Epithelial cell of proximal tubule (primary cell): ENCODE measurements at regions not wholly inside any gene's neighbourhood (a gene's known extent, or its start where the extent isn't known, plus 50 kb on each side); places are given as distances from the start of the nearest gene placed in this dataset.

ENCODE experiments used
- DNase-seq: peaks from one replicate; pipeline ENCODE4 v3.0.0-alpha.2; 2011; ENCODE audit warnings: low read depth
- H3K4me3 ChIP-seq: 2 replicates; pipeline ENCODE4 v1.5.1; 2011; ENCODE audit warnings: low read depth, mild to moderate bottlenecking, low read length
- TF ChIP-seq, protein P1 (sequence below): conservative IDR thresholded peaks from 2 replicates; pipeline ENCODE4 v1.5.1; 2012; ENCODE audit warnings: low read depth, mild to moderate bottlenecking, low read length

DNA sequence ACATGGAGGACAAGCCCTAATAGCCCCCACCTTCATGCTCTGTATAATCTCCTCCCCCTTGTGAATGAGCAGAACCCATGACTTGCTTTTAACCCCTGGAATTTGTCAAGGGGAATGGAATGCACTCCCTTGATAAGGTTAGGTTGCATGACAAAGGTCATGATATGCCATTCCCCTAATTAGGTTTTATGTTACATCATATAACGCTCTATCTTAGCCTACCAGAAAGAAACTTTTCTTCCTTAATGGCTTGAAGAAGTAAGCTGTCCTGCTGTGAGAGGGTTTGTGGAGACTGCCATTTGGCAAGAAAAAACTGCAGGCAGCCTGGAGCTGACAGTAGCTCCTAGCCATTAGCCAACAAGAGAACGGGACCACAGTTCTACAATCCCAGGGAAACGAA lies 399.8 kb upstream of the MAD2L1 start:
- no peak overlapping the region for H3K4me3 ChIP-seq
- no peak for DNase-seq
- TF ChIP-seq, protein P1, sequence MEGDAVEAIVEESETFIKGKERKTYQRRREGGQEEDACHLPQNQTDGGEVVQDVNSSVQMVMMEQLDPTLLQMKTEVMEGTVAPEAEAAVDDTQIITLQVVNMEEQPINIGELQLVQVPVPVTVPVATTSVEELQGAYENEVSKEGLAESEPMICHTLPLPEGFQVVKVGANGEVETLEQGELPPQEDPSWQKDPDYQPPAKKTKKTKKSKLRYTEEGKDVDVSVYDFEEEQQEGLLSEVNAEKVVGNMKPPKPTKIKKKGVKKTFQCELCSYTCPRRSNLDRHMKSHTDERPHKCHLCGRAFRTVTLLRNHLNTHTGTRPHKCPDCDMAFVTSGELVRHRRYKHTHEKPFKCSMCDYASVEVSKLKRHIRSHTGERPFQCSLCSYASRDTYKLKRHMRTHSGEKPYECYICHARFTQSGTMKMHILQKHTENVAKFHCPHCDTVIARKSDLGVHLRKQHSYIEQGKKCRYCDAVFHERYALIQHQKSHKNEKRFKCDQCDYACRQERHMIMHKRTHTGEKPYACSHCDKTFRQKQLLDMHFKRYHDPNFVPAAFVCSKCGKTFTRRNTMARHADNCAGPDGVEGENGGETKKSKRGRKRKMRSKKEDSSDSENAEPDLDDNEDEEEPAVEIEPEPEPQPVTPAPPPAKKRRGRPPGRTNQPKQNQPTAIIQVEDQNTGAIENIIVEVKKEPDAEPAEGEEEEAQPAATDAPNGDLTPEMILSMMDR, result no peak

DNA sequence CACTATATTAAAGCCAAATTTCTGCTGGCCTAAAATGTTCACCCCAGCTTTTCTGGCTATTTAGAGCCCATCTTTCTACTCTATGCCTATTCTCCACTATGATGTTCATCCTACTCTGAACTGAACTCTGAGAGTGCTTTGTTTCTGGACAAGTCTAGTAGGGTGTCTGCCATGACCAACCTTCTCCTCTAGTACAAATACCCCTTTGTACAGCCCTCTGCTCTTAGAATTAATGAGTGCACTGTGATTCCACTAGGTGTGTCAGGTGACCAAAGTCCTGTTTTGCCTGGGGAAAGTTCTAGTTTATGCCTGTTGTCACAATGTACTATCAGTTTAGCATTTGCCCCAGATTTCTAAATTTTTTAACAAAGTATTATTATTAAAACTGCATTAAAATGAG lies 388.1 kb upstream of the MAD2L1 start:
- TF ChIP-seq, protein P1, result no peak
- DNase-seq, result no peak

DNA sequence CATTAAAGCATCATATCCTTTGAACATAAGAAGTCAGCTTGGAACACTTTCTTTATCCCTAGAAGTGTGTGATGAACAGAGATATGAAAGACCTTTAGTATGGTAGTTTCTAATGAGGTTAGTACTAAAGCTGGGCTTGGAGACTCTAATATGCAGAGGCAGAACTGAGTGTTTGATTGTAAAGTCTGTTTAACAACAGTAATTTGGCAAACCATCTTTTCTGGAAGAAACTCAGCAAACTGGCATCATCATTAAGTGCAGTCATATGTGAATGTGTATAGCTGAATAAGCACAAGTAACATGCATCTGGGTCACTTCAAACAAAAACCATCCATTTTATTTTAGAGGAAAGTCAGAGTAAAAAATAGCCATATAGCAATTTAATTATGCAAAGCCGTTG lies 385.9 kb upstream of the MAD2L1 start:
- DNase-seq, result no peak
- TF ChIP-seq, protein P1, result no peak
- H3K4me3 ChIP-seq, result no peak overlapping the region

More for the DNA sequence above, 388.1 kb upstream of the MAD2L1 start:
- H3K4me3 ChIP-seq, result no peak overlapping the region

DNA sequence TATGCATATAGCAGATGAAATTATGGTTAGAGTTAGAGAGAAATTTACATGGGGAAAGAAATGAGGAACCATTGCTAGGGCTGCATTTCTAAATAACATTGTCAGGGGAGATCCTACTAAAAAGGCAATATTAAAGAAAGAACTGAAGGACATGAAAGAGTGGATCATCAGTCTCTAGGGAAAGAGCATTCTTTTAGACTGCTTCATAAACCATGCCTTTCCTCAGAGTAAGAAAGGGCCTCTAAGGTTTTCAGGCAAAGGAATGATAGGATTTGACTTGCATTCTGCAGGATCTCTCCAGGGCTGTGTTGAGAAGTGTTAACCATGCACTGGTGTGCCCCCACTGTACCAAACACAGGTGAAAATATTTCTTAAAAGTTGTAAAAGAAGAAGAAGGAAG lies 385.4 kb upstream of the MAD2L1 start:
- H3K4me3 ChIP-seq, result no peak overlapping the region
- DNase-seq, result no peak
- TF ChIP-seq, protein P1, result no peak

DNA sequence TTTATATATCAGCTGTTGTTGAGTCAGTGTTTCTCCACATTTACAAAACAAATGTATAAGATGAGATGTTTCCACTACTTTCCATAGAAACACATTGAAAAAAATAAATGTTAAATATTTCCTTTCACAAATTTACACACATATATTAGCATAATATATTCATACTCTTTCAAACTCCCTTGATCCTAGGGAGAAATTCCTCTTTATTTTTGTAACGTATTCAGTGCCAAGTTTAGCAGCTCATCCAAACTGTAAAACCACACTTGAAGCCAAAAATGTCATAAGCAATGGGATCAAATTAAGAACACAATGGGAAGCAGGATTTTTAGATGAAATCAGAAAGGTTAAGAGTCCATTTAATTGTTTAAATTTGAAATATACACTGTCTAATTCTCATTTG lies 381.1 kb upstream of the MAD2L1 start:
- H3K4me3 ChIP-seq, result no peak overlapping the region
- TF ChIP-seq, protein P1, result no peak
- no peak for DNase-seq

DNA sequence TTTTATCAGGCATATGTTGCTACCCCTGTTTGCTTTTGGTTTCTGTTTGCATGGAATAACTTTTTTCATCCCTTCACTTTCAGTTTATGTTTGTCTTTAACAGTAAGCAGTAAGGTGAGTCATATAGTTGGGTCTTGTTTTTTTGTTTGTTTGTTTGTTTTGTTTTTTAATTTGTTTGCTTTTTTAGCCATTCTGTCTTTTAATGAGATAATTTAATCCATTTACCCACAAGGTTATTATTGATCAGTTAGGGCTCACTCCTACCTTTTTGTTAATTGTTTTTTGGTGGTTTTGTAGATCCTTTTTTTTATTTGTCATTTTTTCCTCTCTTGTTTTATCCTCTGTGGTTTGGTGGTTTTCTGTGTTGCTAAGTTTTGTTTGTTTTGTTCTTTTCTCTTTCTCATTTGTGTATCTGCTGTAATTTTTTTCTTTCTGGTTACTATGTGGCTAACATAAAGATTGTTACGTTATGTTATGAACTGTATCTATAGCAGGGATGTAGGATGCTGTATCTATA lies 379.5 kb upstream of the MAD2L1 start:
- DNase-seq, result no peak
- no peak overlapping the region for H3K4me3 ChIP-seq
- TF ChIP-seq, protein P1, result no peak

DNA sequence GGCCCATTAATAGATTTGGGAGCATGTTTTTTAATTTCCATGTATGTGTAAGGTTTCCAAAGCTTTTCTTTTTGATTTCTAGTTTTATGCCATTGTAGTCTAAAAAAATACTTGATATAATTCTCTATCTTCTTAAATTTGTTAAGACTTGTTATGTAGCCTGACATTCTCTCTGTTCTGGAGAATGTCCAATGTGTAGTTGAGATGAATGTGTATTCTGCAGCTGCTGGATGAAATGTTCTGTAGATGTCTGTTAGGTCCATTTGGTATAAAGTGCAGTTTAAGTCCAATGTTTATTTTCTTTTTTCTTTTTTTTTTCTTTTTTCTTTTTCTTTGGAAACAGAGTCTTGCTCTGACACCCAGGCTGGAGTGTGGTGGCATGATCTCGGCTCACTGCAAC lies 378.5 kb upstream of the MAD2L1 start:
- no peak overlapping the region for H3K4me3 ChIP-seq
- TF ChIP-seq, protein P1, result no peak
- DNase-seq, result no peak
